ENCODE measurements at regions not wholly inside any gene's neighbourhood (a gene's known extent, or its start where the extent isn't known, plus 50 kb on each side); places are given as distances from the start of the nearest gene placed in this dataset.
"Not testable (repeated sequence)": the region's sequence is repeated elsewhere in the genome, so short reads cannot be mapped to it uniquely, and the experiment has no call there.

- no peak for DNase-seq
Measured at GRCh38 chr9:135299239-135299590, 180.4 kb upstream of the PPP1R26 start.

- DNase-seq, result no peak
Measured at GRCh38 chr9:135299651-135300345, 179.8 kb upstream of the PPP1R26 start.

GRCh38 chr9:135300346-135301141 is 179.0 kb upstream of the PPP1R26 start:
- no peak for DNase-seq

- DNase-seq, result no peak
Measured at GRCh38 chr9:135301271-135302263, 178.0 kb upstream of the PPP1R26 start.

GRCh38 chr9:135302329-135303279 is 177.0 kb upstream of the PPP1R26 start:
- no peak for DNase-seq

GRCh38 chr9:135303280-135303647 is 176.3 kb upstream of the PPP1R26 start:
- DNase-seq, result no peak

- DNase-seq, result no peak
Measured at GRCh38 chr9:135303865-135304499, 175.6 kb upstream of the PPP1R26 start.

- no peak for DNase-seq
Measured at GRCh38 chr9:135304886-135305285, 174.7 kb upstream of the PPP1R26 start.

GRCh38 chr9:135305546-135306180 is 173.9 kb upstream of the PPP1R26 start:
- DNase-seq, result no peak

GRCh38 chr9:135306699-135307098 is 172.9 kb upstream of the PPP1R26 start:
- no peak for DNase-seq

GRCh38 chr9:135307300-135307699 is 172.3 kb upstream of the PPP1R26 start:
- DNase-seq, result no peak

- not testable (repeated sequence) for DNase-seq
Measured at GRCh38 chr9:135307919-135308318, 171.7 kb upstream of the PPP1R26 start.

GRCh38 chr9:135308821-135309762 is 170.5 kb upstream of the PPP1R26 start:
- DNase-seq, result no peak

GRCh38 chr9:135309763-135310125 is 169.8 kb upstream of the PPP1R26 start:
- DNase-seq, result no peak

GRCh38 chr9:135310134-135310533 is 169.4 kb upstream of the PPP1R26 start:
- DNase-seq, result no peak

- DNase-seq, result no peak
Measured at GRCh38 chr9:135315572-135315971, 164.0 kb upstream of the PPP1R26 start.

- DNase-seq, result no peak
Measured at GRCh38 chr9:135320331-135320730, 159.3 kb upstream of the PPP1R26 start.

GRCh38 chr9:135320943-135321342 is 158.6 kb upstream of the PPP1R26 start:
- no peak for DNase-seq

GRCh38 chr9:135321580-135321979 is 158.0 kb upstream of the PPP1R26 start:
- DNase-seq, result no peak

GRCh38 chr9:135324329-135324728 is 155.3 kb upstream of the PPP1R26 start:
- DNase-seq, result no peak

Data from activated naive CD4-positive, alpha-beta T cell treated with Interleukin-2 at 50 U/mL for 16 hours (primary cell).